NCI-H82 treated with DMSO at 0.1 percent for 48 hours (cell line): ENCODE measurements at regions not wholly inside any gene's neighbourhood (a gene's known extent, or its start where the extent isn't known, plus 50 kb on each side); places are given as distances from the start of the nearest gene placed in this dataset.
A peak's percentile ranks its signal among the peaks of the same experiment; 100 is the strongest.

ENCODE experiments used
- DNase-seq: peaks from one replicate; lab custom pipeline; 2025; ENCODE audit not compliant: unreplicated experiment; lab: John Stamatoyannopoulos, UW

DNA sequence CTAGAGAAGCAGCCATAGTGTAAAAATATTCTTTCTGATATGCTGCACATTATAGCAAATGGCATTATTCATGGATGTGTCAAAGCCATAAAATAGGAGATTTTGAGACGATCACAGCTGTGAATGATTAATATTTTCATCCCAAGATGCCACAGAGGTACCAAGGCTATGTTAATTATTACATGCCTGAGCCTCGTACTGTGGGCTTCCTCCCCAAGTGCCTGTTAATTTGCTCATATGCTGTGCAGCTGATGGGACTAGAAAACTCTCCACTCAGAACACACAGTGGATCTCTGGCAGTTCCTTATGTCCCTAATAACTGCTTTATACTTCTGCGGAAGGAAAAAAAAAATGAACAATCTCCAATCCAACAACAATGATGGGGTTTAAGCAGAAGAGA is 184.9 kb upstream of the TSHZ2 start:
- no peak for DNase-seq

DNA sequence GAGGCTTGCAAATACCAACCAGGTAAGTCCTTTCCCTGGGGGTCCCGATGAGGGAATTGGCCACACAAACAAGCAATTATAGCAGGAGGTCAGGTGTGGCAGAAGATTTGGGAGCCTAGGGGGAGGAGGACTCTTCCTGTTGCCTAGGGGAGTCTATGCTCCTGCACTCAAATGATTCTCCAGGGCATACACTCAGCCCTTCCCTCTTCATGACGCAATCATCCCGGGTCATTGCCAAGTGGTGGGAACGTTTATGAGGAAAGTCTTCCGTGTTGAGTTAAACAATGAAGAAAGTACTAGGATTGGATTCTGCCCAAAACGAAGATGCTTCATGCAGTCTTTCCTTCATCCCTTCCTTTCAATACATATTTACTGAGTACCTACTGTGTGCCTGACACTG is 186.5 kb upstream of the TSHZ2 start:
- no peak for DNase-seq

DNA sequence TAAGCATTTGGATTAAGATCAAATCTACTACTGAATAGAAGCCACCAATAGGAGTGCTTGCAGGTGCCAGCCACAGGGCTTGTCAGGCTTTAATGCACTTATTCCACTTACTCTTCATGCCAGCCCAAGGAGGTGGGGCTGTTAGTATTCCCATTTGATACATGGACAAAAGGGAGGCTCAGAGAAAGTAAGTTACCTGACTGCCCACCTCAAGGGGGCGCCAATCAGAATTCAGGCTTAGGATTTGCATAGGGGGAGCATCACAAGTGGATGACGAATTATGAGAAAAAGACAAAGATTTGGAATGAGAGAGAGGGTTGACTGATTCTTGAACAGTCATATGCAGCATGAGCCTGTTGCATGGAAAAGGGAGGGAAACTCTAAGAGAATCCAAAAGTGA is 188.4 kb upstream of the TSHZ2 start:
- DNase-seq: no peak

DNA sequence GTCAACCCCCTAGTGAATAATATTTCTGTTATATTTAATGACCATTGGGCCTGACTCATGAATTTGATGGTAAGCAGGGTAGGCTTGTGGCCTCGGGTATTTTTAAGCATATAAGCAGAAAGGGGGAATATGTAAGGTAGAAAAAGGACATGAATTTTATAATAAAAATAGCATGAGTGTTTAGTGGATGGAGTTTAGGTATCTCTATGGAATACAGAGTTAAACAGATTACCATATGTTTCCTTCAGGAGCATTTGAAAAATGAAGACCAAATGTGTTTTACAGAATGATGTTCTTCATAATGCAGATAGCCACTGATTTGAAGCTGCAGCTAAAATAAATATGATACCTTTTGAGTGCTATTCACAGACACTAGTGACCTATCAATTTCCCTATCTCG is 191.7 kb upstream of the TSHZ2 start:
- no peak for DNase-seq

DNA sequence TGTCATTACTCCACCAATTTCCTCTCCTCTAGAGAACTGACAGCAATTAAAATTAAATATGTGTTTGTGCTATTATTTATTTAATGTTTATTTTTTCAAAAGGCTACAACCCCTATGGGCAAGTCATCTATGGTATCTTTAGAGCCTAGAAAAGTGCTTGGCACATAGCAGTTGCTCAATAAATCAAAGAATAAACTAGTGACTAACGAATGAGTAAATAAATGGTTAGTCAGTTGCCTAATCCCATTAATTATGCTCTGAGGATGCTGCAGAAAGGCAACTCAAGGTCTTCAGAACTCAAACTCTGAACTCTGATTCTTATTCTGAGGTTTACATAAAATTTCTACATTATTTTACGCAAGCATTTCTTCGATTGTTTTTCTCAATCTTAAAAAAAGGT is 193.0 kb upstream of the TSHZ2 start:
- no peak for DNase-seq

DNA sequence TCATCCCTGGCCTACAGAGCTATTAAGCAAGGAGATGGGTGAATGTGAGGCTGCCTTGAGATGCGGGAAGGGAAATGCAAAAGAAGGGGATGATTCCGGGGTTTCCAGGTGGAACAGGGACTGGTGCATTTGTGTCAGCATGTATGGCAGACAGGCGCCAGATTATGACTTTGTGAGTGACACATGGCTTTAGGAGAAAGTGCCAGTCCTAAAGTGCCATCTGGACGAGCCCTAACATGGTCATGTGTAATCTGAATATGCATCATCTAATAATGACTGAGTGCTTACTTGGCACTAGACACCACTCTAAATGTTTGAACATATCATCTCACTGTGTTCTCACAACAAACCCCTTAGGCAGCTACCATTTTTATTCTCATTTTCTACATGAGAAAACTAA is 195.0 kb upstream of the TSHZ2 start:
- DNase-seq: no peak

DNA sequence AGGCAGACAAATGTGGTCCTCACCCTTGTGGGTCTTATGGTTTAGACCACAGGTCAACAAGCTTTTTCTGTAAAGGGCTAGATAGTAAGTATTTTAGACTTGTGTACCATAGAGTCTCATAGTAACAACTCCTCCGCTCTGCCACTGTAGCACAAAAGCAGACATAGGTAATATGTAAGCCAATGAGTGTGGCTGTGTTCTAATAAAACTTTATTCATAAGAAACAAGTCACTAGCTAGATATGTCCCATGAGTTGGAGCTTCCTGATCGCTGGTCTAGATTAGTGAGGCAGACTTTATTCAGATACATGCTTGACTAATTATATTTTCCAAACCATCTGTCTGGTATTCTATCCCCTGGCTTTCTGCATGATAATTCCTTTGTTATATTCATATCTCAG is 196.4 kb upstream of the TSHZ2 start:
- no peak for DNase-seq

DNA sequence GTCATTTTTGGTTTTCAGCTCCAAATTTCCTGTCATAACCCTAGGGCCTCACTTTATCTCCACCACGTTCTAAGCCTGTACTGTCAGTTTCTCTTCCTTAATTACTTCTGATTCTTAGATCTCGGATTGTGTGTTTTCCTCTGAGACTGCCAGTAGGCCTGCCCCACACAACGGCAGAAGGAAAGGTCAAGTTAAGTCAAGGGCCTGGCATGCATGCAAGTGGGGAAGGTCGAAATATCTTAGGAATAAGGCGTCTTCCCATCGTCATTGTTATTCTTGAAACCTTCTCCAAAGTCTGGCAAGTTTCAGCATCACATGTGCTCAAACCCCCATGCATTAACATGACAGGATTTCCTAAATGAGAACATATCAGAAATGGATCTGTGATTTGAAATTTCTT is 203.5 kb upstream of the TSHZ2 start:
- DNase-seq: no peak

DNA sequence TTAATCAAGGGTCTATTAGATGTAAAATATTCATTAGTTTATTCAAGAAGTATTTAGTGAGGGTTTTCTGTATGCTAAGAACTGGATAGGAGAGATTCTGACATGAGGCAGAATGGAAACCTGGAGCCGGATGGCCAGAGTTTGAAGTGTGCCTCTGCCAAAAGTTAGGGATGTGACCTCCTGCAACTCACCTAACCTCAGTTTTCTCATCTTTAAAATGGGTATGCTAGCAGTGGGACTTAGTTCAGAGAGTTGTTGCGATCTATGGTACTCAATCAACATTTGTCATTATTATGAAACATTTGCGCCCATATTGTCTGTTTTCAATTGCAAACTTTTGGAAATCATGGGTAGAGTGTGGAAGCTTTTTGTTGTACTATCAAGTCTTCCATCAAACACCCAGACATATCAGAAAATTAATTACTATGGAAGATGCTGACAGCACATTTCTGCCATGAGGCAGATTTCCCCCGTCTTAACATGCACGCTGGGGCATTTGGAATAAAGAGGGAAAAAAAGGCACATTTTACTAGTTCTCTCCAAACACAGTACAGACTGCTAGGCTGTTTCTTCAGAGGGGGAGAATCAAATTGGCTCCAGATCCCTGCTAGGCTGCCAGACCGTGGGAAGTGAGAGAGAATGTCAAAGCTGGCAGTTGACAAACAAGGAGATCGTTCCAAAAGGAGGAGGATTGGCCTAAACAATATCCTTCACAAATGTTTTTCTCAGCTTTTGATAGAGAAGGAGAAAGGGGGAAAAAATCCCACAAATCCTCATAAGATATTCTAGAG is 205.3 kb upstream of the TSHZ2 start:
- DNase-seq: no peak

DNA sequence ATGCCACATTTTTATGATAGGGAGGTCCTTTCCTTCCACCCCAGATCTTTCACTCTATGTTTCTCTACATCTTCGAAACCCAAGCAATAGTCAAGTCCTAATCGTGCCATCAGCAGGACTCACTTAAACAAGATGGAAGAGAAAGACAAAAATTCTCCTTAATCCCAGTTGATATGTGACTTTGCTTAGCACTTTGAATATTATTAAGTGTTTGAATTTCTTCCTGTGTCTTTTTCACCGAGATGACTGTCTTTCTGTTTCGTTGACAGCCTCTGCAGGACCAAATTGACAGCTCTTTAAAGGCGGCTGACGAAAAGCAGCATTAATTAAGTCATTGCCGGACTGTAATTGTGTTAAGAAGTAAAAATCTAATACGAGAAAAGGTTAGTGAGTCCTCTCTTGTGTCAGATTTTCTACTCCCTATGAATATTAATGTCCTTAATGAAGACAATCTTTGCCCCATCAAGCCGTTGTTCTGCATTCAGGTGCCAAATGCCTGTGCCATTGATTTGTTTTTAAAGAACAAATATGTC is 208.8 kb upstream of the TSHZ2 start:
- DNase-seq: no peak

DNA sequence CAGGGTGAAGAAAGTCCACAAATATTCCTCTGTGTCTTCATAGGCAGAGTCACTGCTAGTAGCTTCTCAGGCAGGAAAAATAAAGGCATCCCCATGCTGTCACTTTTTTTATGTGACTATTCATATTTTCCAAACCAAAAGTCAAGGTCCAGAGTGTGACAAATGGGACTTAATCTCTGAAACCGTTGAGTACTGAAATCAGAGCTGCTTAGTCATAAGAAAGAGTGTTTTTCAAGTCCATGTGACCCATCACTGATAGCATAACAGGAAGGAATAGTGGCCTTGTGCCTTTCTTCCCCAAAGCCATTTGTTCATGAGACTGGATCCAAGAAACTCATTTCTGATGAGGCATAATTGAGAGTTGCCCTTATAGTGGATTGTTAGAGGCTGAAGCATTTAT is 210.3 kb upstream of the TSHZ2 start:
- DNase-seq: no peak

DNA sequence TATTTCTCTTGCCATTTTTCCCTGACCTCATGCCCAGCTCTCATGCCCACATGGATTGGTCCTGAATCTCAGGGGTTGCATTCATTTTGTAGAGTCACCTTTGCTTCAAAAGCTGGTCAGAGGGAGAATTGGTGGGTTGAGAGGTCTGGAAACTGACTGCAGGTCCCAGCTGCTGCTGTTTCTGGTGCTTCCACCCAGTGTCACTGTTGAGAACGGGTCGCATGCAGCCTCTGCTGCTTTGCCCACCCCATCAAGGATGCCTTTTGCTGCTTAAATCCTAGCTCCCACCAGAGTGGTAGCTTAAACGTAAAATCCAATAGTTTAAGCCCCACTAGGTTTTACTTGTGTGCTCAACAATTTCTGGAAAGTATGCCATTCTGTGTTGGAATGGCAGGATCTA is 211.4 kb upstream of the TSHZ2 start:
- DNase-seq: no peak

DNA sequence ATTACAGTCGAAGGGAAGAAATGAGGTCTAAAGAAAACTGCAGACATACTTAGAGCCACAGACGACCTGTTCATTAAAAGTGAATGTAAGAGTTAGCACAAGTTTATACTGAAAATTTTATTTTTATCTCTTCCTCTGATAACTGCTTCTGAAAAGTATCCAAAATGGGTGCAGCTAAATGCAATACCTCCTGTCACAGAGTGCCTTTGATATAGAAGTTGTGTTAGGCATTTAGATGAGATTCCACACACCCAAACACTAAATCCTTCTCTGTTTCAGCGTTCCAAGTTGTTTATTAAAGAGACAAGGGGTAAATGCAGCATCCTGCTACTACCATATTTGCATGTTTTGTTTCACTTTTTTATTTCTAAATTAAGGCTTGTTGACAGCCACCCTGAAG is 214.7 kb upstream of the TSHZ2 start:
- DNase-seq: no peak

DNA sequence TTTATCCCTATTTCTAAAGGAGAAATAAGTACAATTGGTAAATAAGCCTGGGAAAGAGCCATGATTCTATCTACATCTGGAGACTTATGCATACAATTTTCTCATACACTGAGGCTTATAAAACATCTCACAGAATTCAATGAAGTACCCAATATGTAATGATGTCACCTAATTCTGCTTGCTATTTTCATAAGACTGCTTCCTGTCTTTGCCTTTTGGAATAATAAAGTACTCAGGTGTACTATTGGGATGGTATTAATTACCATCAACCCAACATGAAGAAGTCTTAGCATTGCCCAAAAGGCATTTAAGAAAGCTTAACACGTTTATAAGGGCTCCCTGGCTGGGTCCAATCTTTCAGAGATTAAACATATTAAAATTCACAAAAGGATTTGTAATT is 216.4 kb upstream of the TSHZ2 start:
- no peak for DNase-seq

DNA sequence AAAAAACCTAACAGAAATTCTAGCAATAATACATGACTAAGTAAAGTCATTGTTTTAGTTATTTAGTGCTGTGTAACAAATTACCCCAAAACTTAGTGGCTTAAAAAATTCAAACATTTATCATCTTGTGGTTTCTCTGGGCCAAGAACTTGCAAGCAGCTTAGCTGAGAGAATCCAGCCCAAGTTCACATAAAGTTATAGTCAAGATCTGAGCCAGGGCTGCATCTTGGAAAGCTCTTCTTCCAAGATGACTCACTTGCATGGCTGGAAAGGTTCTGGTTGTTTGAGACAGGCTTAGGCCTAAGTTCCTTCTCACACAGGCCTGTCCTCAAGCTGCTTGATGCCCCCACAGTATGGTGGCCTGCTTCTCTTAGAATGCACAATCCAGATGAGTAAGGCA is 217.8 kb upstream of the TSHZ2 start:
- DNase-seq: no peak

DNA sequence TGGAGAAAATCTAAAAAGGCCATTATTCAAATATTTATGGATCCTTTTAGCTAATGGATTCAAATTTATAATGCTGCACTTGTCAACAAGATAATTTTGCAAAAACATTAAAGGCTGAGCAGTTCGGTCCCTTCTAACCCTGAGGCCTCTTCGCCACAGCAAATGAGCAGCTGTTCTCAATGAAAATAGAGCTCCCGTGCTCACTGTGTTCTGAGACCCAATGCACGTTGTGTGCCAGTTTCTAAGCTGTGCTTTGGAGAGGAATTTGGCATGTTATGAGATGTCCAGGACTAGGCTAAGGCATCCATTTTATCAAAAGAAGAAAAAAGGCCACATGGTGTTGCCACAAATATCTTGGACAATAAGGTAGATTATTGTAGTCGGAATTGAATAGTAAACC is 220.1 kb upstream of the TSHZ2 start:
- DNase-seq: no peak

DNA sequence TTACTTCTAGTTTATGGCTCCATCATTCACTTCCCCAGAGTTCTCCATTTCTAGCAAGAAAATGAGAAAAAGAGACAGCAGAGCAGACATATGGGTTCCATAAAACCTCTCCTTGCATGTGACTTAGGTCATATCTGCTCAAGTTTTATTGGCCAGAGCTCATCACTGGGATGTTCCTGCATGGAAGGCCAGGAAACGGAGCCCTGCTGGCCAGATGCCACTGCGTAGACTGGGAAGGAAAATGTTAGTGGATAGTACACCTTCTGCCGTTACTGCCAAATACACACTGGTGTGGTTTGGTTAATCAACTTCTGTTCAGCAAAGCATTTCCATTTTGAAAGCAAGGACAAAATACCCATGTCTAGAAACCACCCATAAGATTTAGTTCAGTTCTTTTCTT is 220.6 kb upstream of the TSHZ2 start:
- DNase-seq: no peak

DNA sequence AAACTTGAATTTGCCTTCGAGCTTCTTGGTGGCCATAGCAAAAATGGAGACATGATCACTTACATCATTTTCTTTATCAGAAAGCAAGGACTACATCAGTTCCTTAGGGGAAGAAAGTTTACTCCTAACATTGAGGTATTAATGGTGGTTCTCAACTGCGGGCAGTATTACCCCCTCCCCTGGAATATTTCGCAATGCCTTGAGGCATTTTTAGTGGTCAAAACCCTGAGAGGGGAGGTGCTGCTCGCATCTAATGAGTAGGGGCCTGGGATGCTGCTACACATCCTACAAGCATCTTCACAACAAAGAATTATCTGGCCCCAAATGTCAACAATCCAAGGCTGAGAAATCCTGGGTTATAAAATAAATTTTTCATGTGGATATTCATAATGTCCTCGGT is 222.2 kb upstream of the TSHZ2 start:
- no peak for DNase-seq

DNA sequence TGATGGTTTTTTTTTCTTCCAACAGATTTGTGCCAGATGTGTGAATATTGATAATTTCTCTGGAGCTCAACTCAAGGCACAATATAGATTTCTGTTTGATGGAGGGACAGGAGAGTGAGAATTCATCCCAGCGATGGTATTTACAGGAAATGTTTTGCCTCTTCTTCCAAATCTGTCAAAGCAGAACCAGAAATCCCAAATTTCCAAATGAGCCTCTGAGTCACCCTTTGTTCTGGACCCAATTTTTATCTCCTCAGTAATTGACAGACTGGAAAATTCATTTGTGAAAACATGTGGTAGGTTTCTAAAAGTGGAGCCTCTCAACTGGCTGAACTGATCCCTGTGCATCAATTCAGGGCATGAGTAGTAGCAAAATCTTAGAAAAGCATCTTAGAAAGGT is 223.2 kb upstream of the TSHZ2 start:
- no peak for DNase-seq

DNA sequence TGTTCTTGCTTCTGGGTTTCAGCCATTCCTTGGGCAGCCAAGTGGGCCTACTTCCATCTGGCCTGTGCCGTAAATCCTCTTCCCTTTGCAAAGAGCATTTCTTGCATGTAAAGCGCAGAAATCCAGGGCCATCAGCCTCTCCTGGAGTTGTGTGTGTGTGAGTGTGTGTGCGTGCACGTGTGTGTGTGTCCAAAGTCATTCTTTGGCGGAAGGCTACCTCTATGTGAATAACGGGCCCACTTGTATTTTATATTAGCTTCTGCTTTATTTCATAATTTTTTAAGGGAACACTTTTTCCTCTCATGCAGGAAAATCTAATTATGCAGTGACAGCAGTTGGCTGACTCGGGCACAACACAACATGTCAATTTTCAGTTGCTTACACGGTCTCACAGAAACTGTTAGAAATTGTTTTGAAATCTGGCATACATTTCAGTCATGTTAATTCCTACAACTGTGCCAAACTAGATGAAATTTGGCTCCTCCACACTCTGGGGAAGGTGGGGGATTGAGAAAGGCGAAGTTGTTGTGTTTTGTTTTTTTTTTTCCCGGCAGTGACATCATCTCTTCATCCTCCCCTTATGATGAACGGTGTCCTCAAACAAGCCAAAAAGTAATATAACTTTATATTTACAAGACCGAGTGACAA is 223.7 kb upstream of the TSHZ2 start:
- peak; percentile 54 for DNase-seq

DNA sequence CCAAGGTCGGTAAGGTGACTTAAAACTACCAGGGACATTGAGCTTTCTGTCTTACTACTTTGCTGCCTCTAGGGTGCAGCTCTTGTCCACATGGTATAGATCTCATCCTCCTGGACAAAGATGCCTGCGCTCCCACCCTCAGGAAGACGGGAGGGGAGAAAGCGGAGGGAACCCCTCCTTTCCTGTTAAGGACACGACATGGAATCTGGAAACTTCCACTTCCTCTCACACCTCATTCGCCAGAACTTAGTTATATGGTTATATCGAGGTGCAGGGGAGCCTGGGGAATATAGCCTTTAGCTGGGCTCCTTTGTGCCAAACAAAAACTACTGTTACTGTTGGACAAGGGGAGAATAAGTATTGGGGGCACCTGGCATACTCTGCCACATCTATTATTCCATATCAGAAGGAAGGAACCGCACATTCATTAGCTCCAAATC is 224.3 kb upstream of the TSHZ2 start:
- DNase-seq: peak; percentile 71

DNA sequence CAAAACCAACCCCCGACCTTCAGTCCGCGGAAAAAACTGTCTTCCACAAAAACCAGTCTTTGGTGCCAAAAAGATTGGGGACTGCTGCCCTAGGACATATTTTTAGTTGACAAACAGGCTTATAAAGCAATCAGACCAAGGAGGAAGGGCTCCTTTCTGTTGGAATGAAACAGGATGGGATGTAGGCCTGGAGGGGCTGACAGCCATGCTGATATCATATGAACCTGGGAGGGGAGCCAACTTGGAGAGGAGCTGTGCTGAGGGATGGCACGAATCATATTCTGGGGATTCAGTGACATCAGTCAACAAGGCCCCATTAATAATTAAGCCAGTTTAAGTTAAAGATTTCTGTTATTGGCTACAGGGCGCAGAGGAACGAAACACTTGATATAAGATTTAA is 225.4 kb upstream of the TSHZ2 start:
- DNase-seq: no peak

DNA sequence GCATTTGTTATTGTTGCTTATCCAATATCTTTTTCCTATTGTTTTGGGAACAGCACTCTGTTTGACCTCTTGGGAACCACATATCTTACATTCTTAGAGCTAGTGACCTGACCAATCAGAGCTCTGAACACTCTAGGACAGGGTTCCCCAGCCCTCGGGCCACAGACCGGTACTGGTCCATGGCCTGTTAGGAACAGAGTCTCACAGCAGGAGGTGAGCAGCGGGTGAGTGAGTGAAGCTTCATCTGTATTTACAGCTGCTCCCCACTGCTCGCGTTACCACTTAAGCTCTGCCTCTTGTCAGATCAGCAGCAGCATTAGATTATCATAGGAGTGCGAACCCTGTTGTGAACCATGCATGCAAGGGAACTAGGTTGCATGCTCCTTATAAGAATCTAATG is 226.0 kb upstream of the TSHZ2 start:
- peak; percentile 38 for DNase-seq
